GM12874 (cell line): ENCODE measurements at regions not wholly inside any gene's neighbourhood (a gene's known extent, or its start where the extent isn't known, plus 50 kb on each side); places are given as distances from the start of the nearest gene placed in this dataset.

Experiments used
- TF ChIP-seq, protein P1 (sequence below): IDR thresholded peaks from 2 replicates; pipeline ENCODE4 v1.5.1; 2011; ENCODE audit warnings: low read depth, mild to moderate bottlenecking, control low read depth, low read length, moderate library complexity; ENCODE audit not compliant: insufficient read depth

DNA sequence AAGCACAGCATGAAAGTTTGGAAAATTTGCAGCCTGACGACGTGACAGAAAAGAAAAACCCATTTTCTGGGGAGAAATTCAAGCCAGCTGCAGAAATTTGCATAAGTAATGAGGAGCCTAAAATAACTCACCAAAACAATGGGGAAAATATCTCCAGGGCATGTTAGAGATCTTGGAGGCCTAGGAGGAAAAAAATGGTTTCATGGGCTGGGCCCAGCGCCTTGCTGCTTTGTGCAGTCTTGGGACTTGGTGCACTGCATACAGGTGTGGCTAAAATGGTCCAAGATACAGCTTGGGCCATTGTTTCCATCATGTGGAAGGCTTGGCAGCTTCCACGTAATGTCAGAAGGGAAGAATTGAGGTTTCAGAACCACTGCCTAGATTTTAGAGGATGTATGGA is 428.5 kb upstream of the FRG2C start:
- TF ChIP-seq, protein P1, sequence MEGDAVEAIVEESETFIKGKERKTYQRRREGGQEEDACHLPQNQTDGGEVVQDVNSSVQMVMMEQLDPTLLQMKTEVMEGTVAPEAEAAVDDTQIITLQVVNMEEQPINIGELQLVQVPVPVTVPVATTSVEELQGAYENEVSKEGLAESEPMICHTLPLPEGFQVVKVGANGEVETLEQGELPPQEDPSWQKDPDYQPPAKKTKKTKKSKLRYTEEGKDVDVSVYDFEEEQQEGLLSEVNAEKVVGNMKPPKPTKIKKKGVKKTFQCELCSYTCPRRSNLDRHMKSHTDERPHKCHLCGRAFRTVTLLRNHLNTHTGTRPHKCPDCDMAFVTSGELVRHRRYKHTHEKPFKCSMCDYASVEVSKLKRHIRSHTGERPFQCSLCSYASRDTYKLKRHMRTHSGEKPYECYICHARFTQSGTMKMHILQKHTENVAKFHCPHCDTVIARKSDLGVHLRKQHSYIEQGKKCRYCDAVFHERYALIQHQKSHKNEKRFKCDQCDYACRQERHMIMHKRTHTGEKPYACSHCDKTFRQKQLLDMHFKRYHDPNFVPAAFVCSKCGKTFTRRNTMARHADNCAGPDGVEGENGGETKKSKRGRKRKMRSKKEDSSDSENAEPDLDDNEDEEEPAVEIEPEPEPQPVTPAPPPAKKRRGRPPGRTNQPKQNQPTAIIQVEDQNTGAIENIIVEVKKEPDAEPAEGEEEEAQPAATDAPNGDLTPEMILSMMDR = no peak

DNA sequence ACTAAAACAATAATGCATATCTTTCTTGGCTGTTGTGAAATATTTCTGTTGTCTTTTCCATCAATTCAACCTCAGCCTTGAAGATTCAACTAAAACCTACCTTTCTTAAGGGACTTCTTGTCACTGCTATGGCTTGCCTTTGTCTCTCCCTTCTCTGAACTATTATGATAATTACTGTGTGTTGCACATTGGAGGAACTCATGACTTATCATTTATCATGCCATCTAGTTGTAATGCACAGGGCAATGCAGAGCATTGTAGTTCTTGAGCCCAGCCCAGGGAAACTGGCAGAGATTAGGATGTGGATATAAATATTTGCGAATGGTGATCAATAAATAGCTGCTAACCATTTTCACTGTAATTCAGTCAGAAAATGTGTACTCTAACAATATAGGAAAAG is 427.1 kb upstream of the FRG2C start:
- TF ChIP-seq, protein P1 = no peak

DNA sequence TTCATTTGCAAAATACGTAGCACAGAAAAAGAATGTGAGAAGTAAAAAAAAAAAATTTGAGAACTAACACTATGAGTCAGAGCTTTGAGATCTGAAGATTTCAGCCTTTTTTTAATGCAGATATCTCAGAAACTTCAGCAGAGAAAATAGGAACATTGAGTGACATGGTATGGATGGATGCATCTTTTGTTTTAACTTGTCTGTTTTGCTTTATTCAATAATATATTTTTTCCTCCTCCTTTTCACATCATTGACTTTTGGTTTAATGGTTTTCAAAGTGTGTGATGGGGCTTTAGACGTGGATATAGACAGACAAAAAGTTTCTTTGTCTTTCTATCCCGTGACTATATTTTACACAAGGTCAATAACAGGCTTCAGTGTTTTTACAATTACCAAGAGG is 426.7 kb upstream of the FRG2C start:
- TF ChIP-seq, protein P1 = no peak

DNA sequence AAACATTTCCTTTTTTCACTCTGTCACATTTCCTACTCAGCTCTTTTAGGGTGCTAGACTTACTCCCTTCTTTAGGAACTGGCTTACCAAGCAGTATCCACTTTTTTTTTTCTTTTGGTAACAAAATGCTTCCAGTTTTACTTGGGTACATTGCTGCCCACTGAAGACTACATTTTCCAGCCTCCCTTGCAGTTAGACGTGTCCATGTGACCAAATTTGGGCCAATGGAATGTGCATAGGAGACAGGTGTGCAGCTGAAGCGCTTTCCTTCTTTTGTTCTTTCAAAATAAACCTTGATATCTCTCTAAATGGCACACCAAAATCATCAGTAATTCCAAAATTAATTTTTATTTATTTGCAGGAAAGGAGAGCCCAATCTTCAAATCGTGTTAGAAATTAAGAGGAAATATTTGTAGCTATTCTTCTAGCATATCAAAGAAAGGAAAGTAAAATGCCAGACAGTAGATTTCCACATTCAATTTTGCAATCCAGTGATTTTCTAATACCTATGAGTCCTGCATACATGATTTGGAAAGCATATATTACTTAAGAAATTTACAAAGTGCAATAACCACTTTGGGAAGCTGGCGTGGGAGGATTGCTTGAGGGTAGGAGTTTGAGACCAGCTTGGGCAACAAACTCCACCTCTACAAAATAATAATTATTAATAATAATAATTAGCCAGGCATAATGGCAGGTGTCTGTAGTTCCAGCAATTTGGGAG is 422.0 kb upstream of the FRG2C start:
- TF ChIP-seq, protein P1 = no peak

DNA sequence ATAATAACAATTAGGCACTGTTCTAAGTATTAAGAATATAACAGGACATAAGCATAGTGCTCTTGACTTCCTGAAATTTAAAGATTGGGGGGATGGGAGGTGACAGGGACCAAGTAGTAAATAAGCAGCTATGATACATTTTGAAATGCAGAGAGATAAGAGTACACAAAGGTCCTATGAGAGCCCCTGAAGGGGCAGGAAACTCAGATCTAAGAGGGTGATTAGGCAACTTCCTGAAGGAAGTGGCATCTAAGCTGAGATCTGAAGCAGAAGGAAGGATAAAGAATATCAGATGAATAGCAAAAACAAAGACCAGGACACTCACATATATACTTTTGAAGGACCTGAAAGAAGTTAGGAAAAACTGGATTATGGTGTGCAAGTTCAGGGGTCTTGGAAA is 415.2 kb upstream of the FRG2C start:
- TF ChIP-seq, protein P1 = no peak

DNA sequence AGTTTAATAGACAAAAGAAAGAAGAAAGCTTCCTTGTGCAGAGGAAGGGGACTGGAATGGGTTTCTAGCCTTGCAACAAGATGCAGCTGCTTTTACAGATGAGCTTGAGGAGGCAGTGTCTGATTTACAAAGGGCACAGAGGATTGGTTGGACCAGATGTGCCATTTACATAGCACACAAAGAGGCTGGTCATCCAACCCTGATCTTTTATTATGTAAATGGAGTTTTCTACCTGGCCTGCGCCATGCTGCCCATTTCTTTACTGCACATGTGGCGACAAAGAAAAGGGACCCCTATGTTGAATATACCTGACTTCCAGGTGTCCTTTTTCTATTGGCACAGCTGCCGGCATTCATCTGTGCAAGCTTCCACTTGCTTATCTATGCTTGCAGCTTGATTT is 409.4 kb upstream of the FRG2C start:
- TF ChIP-seq, protein P1 = no peak

DNA sequence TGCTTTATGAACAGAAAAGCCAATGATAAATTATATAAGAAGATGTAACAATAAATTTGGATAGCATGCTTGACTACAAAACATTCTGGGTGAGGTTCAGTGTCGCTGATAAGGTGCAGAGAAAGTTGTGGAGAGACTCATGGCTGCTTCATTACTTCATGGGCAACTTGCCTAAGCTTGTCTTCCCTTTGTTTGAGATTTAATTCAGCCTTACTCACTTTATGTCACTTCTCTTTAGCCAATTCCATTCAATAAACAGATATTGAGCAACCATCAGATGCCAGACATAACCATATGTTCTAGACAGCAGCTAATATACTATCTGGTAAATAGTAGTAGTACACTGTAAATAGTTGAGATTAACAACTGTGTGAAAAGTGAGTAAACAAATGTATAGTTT is 401.5 kb upstream of the FRG2C start:
- TF ChIP-seq, protein P1 = no peak
